Kidney epithelial cell (primary cell): ENCODE measurements at regions not wholly inside any gene's neighbourhood (a gene's known extent, or its start where the extent isn't known, plus 50 kb on each side); places are given as distances from the start of the nearest gene placed in this dataset.

Experiments
- DNase-seq: peaks from one replicate; pipeline ENCODE4 v3.0.0-alpha.2; 2010; ENCODE audit warnings: low read depth
- H3K27me3 ChIP-seq: 2 replicates; pipeline ENCODE4 v1.6.0; 2011; ENCODE audit warnings: low read length; ENCODE audit not compliant: control insufficient read depth, insufficient read depth
- H3K36me3 ChIP-seq: 2 replicates; pipeline ENCODE4 v1.5.1; 2011; ENCODE audit warnings: low read length; ENCODE audit not compliant: control insufficient read depth, insufficient read depth
- H3K4me3 ChIP-seq: 2 replicates; pipeline ENCODE4 v1.5.1; 2011; ENCODE audit warnings: low read depth, mild to moderate bottlenecking, control low read depth, low read length
- TF ChIP-seq, protein P1 (sequence below): IDR thresholded peaks from 2 replicates; pipeline ENCODE4 v1.5.1; 2011; ENCODE audit warnings: mild to moderate bottlenecking, moderate library complexity, low read length, control low read depth, inconsistent platforms; ENCODE audit not compliant: insufficient read depth, poor library complexity, severe bottlenecking

GRCh38 chr14:97477353-97477752 is 680.2 kb downstream of the VRK1 start:
- Histone ChIP-seq H3K4me3 (no peak overlapping the region), H3K27me3 (no peaks in the 10 kb centered on the region), H3K36me3 (no peaks in the 10 kb centered on the region)
- DNase-seq: no peak
- TF ChIP-seq, protein P1, sequence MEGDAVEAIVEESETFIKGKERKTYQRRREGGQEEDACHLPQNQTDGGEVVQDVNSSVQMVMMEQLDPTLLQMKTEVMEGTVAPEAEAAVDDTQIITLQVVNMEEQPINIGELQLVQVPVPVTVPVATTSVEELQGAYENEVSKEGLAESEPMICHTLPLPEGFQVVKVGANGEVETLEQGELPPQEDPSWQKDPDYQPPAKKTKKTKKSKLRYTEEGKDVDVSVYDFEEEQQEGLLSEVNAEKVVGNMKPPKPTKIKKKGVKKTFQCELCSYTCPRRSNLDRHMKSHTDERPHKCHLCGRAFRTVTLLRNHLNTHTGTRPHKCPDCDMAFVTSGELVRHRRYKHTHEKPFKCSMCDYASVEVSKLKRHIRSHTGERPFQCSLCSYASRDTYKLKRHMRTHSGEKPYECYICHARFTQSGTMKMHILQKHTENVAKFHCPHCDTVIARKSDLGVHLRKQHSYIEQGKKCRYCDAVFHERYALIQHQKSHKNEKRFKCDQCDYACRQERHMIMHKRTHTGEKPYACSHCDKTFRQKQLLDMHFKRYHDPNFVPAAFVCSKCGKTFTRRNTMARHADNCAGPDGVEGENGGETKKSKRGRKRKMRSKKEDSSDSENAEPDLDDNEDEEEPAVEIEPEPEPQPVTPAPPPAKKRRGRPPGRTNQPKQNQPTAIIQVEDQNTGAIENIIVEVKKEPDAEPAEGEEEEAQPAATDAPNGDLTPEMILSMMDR: no peak

GRCh38 chr14:97485201-97485600 is 688.0 kb downstream of the VRK1 start:
- DNase-seq: no peak
- TF ChIP-seq, protein P1: no peak
- Histone ChIP-seq H3K4me3 (no peak overlapping the region), H3K27me3 (no peaks in the 10 kb centered on the region), H3K36me3 (no peaks in the 10 kb centered on the region)

GRCh38 chr14:97486601-97487120 is 689.5 kb downstream of the VRK1 start:
- no peaks in the 10 kb centered on the region for H3K36me3 ChIP-seq
- H3K4me3 ChIP-seq: no peak overlapping the region
- no peak for DNase-seq
- TF ChIP-seq, protein P1: no peak
- H3K27me3 ChIP-seq: no peaks in the 10 kb centered on the region

GRCh38 chr14:97489750-97490149 is 692.6 kb downstream of the VRK1 start:
- Histone ChIP-seq H3K27me3 (no peaks in the 10 kb centered on the region), H3K36me3 (no peaks in the 10 kb centered on the region), H3K4me3 (no peak overlapping the region)
- no peak for DNase-seq
- TF ChIP-seq, protein P1: no peak

GRCh38 chr14:97490521-97491070 is 693.4 kb downstream of the VRK1 start:
- TF ChIP-seq, protein P1: no peak
- DNase-seq: no peak
- Histone ChIP-seq H3K27me3 (no peaks in the 10 kb centered on the region), H3K4me3 (no peak overlapping the region), H3K36me3 (no peaks in the 10 kb centered on the region)

DNA sequence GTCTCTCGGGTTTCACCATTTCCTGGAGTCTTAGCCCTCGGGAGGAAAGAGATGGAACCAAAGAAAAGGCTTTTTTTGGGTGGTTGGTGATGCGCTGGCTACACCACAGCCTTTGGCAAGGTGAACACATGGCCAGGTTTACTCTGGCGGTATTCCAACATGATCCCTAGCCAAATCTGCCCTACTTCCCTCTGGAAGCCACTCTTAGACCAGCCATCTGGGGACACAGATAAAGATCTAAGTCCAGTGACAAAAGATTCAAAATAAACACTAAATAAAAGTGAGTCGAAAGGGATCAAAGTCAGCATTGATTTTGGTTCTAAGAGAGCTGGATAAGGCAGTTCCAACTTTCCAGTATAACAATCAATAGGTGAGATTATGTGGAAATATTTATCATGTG is 694.5 kb downstream of the VRK1 start:
- TF ChIP-seq, protein P1: no peak
- no peak for DNase-seq
- H3K4me3 ChIP-seq: no peak overlapping the region
- no peaks in the 10 kb centered on the region for H3K27me3 ChIP-seq
- no peaks in the 10 kb centered on the region for H3K36me3 ChIP-seq
